KBM-7 (cell line): ENCODE measurements at regions not wholly inside any gene's neighbourhood (a gene's known extent, or its start where the extent isn't known, plus 50 kb on each side); places are given as distances from the start of the nearest gene placed in this dataset.
"Not testable (repeated sequence)": the region's sequence is repeated elsewhere in the genome, so short reads cannot be mapped to it uniquely, and the experiment has no call there.

Experiments
- DNase-seq: peaks from one replicate; pipeline ENCODE4 v3.0.0-alpha.2; 2015
- in situ Hi-C: fragments of 300-500 bp; cut with MboI; formaldehyde crosslinking; loops from 2 replicates; pipeline ENCODE4 v1.14.3; 2020; ENCODE audit warnings: low sequenced_read_pairs, low pct_unique_long_range_greater_than_20kb, mixed read lengths

- in situ Hi-C loops = no loop called here
- DNase-seq = no peak
Measured at GRCh38 chr4:27115221-27115620, 254.6 kb downstream of the STIM2 start.

- in situ Hi-C loops = no loop called here
- DNase-seq = no peak
Measured at GRCh38 chr4:27117453-27117852, 256.8 kb downstream of the STIM2 start.

GRCh38 chr4:27119239-27119638, 258.6 kb downstream of the STIM2 start:
- no peak for DNase-seq
- in situ Hi-C loops = no loop called here

DNA sequence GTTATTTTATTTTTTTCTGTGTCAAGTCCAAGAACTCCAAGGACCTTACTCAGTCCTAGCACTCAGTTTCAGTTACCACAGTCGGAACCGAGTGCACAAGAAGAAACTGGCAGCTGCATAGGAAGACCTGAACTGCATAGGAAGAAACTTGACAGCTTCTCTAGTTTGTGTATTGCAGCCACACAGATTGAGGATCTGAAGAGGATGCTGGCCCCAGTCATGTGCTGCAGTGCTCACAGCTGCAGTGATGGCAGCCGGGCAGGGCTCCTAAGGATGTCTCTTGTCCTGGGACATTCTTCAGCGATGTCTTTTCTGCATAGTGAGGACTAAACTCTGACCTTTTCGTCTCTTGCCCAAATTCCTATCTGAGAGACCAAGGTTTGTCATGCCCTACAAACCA, 261.2 kb downstream of the STIM2 start:
- DNase-seq = no peak
- in situ Hi-C loops = no loop called here

DNA sequence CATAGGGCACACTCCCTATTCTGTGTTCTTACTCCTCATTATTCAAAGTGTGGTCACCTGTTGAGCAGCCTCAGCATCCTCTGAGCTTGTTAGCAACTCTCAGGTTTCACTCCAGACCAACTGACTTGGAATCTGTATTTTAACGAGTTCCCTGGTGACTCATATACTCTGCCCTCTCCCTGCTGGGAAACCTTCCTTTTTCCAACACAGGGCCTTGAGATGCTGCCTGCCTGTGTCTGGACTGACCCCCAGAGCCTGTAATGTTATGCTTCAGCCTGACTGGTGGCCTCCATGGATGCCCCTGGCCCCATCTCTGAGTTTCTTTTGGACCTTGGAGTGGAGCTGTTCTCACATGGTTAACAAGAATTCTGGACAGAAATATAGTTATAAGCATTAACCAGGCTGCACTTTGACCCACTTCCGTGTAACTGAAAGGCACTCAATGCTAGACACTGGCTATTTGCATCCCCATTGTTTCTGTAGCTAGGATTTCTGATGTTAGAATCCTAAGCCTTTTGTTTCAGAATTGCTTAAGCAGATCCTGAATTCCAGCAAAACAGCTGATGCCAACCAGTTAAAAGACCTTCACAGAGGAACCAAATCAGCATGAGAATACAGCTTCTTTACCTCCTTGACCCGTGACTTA, 262.6 kb downstream of the STIM2 start:
- in situ Hi-C loops = no loop called here
- DNase-seq = no peak

- in situ Hi-C loops = no loop called here
Measured at GRCh38 chr4:27123769-27124124, 263.1 kb downstream of the STIM2 start.

GRCh38 chr4:27126895-27127294, 266.3 kb downstream of the STIM2 start:
- DNase-seq, in situ Hi-C loops: not testable (repeated sequence)

More at GRCh38 chr4:27123769-27124124, 263.1 kb downstream of the STIM2 start:
- no peak for DNase-seq

GRCh38 chr4:27128443-27128842, 267.8 kb downstream of the STIM2 start:
- in situ Hi-C loops = no loop called here
- DNase-seq = no peak

DNA sequence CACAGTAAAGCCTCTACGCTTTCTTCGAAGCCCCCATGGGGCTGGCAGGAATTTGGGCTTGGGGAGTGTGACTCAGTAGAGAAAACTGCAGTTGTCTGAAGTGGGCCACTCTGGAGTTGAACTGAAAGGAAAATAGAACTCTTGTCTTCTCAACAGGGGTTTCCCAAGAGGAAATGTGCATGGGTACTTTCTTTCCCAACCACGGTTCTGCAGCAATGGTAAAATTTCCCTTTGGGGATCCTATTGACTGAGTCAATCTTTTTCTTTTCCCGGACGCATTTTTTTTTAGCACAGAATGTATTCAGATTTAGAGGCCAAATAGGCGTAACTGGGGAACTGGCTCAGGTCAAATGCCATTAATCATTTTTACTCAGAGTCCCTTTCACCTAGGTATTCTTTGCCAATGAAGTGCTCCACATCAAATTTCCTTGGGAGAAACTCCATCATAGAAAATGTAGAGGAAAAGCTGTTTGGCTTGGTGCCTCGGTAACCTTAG, 269.3 kb downstream of the STIM2 start:
- no peak for DNase-seq
- in situ Hi-C loops = no loop called here

DNA sequence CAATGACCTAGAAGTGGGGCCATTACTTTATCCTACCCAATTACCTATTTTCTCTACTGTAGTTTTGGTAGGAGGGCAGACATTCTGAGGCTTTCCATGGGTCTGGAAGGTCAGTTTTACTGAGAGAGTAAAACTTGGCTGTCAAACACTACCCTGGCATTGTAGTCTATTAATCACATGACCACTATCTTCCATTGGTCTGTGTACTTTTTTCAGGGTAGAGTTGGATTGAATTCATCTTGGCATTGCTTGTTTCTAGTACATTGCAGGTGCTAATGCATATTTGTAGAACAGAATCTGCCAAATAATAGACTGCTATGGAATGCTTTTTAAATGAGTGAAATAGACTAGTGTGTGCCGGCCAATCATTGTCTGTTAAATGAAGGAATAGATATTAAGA, 271.9 kb downstream of the STIM2 start:
- in situ Hi-C loops = no loop called here
- no peak for DNase-seq

DNA sequence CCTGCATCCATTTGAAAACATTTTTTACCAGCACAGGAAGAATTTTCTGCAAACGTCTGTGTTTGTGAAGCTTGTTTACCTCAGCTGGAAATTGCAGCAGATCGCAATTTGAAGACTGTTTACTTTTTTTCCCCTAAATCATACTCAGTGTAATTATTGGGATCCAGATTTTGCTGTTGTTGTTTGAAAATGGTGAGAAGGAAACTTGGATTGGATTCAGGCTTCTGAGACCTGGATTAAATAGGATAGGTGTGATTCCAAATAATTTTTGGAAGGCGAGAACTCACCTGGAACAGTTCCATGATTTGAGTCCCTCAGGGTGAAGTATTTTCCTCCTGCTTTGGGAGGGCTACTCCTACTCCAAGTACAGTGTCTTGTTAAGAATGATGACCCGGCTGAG, 279.8 kb downstream of the STIM2 start:
- no peak for DNase-seq

GRCh38 chr4:27141530-27141929, 280.9 kb downstream of the STIM2 start:
- in situ Hi-C loops = no loop called here

More for the DNA sequence above, 279.8 kb downstream of the STIM2 start:
- in situ Hi-C loops = no loop called here

GRCh38 chr4:27142841-27143240, 282.2 kb downstream of the STIM2 start:
- in situ Hi-C loops = no loop called here
- DNase-seq = no peak

More at GRCh38 chr4:27141530-27141929, 280.9 kb downstream of the STIM2 start:
- DNase-seq = no peak

- in situ Hi-C loops = no loop called here
- DNase-seq = no peak
Measured at GRCh38 chr4:27145597-27145996, 285.0 kb downstream of the STIM2 start.

DNA sequence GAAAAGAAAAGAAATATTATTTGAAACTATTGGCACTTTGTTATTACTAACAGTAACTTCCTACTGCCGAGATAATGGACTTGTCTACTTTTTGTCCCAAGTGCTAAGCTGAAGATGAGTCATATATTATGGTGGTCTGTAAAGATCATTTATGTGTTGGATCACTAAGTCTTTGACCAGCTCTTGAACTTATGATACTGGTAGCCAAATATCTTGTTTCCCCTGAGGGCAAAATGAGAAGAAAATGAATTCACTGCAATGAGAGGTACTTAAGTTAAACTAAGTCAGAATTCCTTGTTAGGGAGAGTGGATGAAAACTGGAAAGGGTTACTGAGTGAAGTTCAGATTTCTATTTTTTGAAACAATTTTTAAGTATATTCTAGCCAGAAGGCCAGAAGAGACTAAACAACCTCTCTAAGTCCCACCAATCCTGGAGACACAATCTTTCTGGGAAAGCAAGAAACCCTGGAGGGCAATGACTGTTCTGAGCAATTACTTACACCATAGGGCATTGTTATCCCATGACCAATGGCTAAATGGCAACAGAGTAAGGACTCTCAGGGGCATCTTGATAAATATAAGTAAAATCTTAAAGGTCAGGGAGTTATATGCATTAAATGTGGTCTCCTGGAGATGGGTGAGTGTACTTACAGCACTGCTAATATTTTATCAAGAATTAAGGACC, 287.7 kb downstream of the STIM2 start:
- in situ Hi-C loops = no loop called here
- no peak for DNase-seq

DNA sequence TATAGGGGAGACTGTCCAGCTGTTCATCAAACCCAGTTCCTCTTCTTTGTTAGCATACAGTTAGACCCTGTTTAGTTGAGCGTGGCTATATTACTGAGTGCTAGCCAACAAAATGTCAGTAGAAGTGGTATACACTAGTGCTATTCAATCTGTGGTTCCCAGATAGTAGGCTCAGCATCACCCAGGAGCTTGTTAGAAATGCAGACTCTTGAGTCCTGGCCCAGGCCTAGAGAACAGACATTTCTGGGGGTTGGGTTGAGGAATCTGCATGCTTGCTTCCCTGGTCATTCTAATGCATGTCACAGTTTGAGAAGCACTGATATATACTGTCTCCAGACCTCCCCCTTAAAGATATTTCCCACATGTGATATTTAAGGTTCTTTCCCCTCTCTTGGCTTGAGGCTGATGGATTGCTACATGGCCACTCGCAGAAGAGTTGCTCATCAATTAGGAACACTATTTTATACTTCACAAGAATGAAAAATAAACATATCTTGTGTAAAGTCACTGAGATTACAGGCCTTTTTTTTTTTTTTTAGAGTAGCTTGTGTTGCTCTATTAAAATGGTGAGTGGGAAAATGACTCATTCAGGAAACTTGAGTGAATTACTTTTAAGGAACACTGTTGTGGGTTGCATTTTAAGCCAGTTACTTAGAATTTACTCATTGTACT, 289.0 kb downstream of the STIM2 start:
- in situ Hi-C loops = no loop called here
- no peak for DNase-seq

GRCh38 chr4:27152703-27153102, 292.1 kb downstream of the STIM2 start:
- no peak for DNase-seq
- in situ Hi-C loops = no loop called here

- in situ Hi-C loops = no loop called here
- DNase-seq = no peak
Measured at GRCh38 chr4:27154706-27155105, 294.1 kb downstream of the STIM2 start.

DNA sequence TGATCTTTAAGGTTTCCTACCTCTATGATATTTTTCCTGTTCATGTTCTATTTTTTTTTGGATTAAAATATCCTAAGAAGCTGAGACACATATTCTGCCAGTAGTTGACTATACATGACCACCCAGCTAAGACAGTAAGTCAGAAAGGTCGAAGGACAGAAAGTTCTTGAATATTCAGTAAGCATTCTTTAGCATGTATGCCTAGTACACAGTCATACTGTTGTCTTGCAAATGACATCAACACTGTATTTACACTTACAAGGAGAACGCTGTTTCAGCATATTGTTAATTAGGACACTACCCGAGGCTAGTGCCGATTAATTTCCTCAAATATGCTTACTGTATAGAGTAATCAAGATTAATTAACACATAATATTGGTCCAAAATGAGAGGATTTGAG, 300.6 kb downstream of the STIM2 start:
- in situ Hi-C loops = no loop called here
- DNase-seq = no peak

DNA sequence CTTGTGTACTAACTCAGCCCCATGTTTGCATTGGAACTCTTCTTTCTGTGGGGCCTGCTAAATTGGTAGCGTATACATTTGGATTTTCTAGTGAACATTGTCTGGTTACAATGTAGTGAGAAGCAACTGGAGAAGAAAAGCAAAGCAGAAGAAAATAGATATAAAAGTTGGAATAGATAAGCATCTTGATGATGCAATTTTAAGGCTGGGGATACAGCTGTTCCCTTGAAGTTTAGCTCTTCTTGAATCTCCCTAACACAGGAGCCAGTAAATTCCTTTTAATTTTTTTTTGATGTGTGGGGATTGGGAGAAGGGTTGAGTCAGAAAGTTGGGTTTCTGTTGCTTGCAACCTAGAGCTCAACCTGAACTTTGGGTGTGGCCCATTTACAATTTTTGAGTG, 308.1 kb downstream of the STIM2 start:
- DNase-seq = no peak
- in situ Hi-C loops = no loop called here
